Fibroblast of upper back skin (primary cell): ENCODE measurements at regions not wholly inside any gene's neighbourhood (a gene's known extent, or its start where the extent isn't known, plus 50 kb on each side); places are given as distances from the start of the nearest gene placed in this dataset.

ENCODE experiments used
- DNase-seq: peaks from one replicate; pipeline ENCODE4 v3.0.0-alpha.2; 2013

DNA sequence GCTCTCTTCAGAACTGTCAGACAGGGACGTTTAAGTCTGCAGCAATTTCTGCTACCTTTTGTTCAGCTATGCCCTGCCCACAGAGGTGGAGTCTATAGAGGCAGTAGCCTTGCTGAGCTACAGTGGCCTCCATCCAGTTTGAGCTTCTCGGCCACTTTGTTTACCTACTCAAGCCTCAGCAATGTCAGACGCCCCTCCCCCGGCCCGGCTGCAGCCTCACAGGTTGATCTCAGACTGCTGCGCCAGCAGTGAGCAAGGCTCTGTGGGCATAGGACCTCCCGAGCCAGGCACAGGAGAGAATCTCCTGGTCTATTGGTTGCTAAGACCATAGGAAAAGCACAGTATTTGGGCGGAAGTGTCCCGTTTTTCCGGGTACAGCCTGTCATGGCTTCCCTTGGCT, 89.9 kb upstream of the PDC start:
- DNase-seq: no peak

DNA sequence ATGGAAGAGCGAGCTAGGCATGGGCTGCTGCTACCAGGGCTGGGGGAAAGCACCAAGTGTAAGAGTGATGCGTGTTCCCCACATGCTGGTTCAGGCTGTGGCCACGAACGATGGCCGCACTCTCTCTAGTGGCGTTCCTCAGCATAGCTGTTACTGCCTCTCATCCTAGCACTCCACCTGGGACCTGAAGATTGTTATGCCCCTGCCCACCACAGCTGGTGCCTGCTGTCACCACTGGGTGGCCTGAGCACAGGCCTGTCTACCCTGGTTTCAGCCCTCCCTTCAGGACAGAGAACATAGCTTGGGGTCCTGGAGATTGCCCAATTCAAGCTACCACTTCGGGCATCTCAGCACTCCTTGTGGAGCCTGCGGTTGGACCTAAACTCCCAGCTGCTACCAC, 80.1 kb upstream of the PDC start:
- no peak for DNase-seq

DNA sequence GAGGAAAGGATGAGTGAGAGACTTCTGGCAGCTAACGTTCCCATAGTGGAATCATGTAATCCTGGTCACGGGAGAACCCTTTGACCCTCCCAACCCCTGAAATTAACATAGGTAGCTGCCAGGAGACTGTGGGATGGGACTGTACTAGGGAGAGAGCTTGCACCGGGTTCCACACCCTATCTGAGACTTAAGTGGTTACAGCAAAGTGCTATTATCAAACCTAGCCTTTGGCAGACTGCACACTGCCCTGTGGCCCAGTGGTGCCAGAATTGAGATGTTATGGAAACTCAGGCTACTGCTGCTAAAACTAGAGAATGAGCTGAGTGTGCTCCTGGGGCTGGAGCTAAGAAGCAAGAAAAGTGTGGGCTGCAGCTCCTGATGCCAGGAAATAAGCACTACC, 79.6 kb upstream of the PDC start:
- no peak for DNase-seq

DNA sequence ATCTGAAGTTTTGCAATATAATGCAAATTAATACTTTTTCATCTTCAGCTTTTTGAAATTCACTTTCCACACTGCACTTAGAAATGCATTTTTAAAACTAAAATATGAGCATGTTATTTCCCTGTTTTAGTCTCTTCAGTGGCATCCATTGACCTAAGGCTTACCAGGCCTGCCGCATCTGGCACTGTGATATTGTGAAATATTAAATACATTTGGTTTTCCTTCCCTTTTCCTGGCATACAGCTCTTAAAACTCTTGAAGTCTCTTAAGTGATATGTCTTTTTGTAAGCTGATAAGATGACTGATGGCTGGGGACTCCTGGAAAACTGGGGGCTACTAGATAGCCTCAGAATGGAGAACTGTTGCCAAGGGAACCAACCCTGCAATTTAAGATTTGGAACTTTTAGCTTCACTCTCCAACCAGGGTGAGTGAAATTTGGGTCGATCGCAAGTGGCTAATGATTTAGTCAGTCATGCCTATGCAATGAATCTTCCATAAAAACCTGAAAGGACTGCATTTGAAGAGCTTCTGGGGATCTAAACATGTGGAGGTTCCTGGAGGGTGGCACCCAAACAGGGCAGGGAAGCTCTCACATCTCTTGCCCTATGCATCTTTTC, 75.5 kb upstream of the PDC start:
- DNase-seq: peak; percentile 51

DNA sequence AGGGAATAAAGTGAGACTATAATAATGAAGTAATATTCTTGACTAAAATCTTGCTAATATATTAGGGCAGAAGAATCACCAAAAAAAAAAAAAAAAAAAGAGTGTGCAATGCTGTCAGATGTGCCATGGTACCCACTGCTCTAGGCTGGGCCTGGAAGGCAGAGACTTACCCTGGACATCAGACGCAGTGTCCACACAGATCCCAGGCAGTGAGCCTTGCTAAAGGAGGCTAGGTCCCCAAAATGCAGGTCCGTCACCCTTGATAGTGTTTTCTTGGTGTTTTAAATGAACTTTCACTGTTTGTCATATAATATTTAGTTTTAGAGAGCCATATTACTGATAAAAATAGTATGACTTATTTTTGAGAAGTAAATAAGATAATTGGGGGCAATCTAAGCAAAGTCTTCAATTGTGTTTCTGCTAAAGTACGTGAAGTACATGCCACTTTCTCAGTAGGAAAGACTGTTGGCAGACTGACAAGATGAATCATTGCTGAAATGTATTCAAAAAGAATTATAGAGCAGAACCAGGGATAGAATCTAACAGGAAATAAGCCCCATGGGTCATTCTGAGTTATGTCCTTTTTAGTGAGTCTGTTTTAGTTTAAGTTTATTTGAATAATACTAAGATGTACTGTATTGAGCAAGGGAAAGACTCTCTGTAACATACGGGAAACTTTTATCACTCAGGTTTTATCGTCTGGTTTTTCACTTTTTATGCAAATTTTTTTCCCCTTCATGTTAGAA, 74.6 kb upstream of the PDC start:
- DNase-seq: peak; percentile 98

DNA sequence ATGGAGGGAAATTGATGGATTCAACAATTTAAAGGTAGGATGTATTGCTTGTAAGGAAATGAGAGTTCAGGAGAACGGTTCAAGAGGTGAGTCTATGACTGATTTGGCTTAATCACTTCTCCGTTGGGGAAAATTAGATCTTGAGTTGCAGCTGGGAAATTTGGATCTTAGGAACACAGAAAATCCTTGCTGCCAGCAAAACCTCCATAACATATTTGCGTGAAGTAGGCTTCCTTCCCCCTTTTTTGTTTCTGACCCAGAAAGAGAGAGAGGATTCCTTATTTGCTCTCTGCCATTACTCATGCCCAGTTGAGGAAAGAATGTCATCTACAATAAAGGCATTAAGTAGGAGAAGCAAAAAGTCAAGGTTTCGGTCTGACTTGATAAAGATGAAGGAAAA, 73.5 kb upstream of the PDC start:
- DNase-seq: peak; percentile 26

DNA sequence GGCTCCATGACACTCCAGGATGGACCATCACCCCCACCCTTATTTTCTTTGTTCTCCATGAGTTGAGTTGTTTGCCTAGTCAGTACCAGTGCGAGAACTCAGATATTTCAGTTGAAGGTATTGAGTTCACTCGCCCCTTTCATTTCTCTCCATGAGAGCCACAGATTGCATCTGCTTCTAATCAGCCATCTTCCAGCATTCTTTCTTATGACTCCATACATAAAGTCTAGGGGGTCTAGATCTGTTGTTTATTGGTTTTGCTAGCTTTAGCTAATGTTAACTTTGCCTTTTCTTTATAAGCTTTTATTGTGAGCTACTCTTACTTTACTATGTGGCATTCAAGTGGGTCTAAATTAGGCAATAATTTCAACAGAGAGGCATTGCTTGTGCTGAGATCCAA, 71.6 kb upstream of the PDC start:
- DNase-seq: peak; percentile 71

DNA sequence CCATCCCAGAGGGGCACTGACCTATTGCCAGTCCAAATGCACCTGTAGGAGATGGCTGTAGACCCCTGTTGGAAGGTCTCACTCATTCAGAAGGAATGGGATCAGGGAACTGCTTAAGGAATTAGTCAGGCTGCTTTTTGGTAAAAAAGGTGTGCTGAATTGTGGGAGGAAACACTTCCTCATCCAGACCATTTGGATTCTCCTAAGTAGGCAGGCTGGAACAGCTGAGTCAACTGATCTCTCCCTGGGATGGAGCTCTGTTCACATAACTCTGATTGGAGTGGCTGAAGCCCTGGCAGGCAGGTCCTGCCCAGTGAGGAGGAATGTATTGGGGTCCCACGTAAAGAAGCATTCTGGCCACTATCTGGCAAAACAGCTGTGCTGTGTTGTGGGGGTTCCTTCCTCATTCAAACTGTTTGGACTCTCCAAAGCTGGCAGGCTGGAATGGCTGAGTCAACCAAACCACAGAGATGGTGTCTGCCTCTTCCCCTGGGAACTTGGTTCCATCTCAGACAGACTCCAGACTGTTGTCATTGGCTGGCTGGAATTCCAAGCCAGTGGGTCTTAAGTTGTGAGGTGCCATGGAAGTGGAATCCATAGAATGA, 70.7 kb upstream of the PDC start:
- DNase-seq: peak; percentile 81

DNA sequence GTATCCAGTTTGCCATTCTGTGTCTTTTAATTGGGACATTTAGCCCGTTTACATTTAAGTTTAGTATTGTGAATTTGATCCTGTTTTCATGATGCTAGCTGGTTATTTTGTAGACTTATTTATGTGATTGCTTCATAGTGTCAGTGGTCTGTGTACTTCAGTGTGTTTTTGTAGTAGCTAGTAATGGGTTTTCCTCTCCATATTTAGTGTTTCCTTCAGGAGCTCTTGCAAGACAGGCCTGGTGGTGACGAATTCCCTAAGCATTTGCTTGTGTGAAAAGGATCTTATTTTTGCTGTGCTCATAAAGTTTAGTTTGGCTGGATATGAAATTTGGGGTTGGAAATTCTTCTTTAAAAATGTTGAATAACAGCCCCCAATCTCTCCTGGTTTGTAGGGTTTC, 69.2 kb upstream of the PDC start:
- peak; percentile 45 for DNase-seq

DNA sequence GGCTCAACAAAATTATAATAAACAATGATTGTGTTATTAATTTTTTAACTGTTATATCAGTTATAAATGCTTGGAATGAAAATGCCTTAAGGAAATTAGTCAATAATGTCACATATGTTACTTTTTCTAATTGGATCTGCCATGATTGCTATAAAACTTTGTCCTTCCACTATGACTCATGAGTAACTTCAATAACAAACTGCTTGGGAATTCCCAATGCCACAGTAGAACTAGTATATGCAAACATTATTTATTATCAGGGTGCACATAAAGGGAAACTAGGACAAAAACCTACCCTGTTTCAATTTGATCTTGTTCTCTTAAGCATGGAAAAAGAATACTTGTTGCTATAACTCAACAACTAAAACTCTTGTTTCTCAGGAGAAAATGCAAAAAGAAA, 59.1 kb upstream of the PDC start:
- DNase-seq: no peak

DNA sequence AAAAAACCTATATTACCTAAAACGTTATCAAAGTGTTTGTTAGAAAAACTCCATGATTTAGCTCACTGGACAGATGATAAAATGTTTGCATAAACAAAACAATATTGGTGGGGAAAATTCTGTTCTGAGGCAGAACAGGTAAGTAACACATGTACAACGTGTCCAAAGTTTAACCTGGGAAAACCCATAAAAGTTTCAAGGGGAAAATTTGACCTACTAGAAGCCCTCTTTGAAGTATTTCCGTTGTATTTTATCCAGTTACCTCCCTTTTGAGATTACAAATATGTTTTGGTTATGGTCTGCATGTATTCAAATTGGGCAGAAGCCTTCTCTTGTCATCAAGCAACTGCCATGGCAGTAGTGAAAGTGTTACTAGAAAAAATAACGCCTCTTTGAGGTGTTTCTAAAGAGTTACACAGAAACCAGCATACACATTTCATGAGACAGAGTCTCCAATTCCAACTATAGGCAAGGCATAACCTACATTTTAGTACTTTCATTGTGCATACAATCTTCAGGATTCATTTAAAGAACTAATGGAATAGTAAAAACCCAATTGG, 58.0 kb upstream of the PDC start:
- DNase-seq: no peak

DNA sequence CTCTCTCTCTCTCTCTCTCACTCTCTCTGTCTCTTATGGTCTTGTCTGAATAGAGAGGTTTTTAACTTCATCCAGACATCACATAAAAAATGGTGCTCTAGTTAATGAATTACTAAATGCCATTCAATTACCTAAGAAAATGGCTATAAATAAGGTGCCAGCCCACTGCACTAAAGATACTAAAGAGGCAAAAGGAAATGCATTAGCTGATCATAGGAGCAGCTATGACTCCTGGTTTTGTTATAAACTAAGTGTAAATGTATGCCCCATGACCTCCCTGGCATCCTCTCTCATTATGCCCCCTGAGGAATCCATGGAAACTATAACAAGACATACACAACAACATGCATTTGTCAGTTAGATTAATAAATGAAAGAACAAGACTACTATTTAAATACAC, 57.5 kb upstream of the PDC start:
- DNase-seq: no peak

DNA sequence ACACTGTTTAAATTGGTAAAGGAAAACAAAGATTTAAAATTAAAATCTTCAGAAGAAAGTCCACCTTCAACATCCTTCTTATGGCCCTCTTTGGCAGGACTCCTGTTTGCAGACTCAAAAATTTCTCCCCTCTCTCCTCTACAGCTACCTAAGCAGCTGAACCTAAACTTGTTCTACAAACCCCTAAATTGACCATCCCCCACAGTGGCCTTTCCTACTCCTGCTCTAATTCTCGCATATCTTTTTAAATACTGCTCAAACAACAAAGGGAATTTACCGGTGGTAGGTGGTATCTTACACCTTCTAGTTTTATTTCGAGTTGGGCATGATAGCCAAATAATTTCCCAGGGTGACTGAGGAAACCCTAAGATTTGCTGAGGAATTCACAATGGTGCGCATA, 53.5 kb upstream of the PDC start:
- DNase-seq: no peak

DNA sequence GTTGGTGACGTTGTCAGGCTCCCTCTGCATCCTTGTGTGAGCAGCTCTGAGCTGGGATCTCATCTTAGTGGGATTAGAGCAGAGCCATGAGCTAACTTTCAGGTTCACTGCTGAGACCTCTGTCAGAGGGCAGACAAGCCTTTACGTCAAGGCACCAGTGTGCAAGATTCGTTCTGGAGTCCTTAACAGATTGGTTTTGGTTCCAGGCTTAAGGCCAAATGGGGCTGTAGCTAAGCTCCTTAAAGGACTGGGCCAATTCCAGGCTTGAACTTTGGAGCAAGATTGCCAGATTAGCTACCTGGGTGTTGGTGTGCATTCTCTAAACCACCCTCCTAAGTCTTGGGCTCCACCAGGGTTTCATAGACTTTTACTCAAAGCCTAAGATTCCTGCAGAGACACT, 52.6 kb upstream of the PDC start:
- no peak for DNase-seq

DNA sequence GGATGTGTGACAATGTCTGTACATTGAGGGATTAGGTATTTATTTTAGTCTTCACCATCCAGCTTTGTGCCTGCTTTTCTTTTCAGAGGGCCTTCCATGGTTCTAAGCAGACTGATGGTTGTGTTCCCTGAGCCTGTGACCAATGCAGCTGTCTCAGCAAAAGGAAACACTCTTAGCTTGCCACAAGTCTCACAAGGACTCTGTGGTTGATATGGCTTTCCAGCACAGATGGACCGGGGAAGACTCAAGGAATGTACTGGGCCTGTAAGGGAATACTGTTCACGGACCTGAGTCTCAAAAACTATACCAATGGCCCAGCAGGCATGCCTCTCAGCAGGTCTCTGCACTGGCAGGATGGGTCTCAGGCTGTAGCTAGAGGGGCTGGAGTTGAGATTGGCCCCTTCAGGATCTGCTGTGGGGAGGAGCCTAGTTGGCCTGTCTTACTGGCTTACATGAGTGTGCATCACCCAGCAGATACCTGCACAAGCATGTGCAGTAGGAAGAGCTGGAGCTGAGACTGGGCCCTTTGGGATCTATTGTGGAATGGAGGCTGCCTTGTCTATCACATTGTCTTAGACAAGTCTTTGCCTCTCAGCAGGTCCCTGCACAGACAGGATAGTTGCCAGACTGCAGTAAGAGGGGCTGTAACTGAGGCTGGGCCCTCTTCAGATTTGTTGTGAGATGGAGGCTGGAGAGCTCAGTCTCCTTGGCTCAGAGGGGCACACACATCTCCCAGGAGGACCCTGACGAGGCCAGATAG, 52.0 kb upstream of the PDC start:
- no peak for DNase-seq

DNA sequence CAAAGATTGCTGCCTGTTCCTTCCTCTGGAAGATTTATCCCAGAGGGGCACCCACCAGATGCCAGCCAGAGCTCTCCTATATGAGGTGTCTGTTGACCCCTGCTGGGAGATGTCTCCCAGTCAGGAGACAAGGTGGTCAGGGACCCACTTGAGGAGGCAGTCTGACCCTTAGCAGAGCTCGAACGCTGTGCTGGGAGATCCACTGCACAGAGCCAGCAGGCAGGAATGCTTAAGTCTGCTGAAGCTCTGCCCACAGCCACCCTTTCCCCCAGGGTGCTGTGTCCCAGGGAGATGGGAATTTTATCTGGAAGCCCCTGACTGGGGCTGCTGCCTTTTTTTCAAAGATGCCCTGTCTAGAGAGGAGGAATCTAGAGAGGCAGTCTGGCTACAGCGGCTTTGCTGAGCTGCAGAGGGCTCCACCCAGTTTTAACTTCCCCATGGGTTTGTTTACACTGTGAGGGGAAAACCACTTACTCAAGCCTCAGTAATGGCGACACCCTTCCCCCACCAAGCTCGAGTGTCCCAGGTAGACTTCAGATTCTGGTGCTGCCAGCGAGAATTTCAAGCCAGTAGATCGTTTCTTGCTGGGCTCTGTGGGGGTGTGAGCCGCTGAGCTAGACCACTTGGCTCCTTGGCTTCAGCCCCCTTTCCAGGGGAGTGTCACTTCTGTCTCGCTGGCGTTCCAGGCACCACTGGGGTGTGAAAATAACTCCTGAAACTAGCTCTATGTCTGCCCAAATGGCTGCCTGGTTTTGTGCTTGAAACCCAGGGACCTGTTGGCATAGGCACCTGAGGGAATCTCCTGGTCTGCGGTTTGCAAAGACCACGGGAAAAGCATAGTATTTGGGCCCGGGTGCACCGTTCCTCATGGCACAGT, 51.1 kb upstream of the PDC start:
- no peak for DNase-seq
